Stimulated activated CD4-positive, alpha-beta T cell treated with anti-CD3 and anti-CD28 coated beads, Interleukin-2, amount 100 ng/mL, for 48 hours (primary cell): ENCODE measurements at regions not wholly inside any gene's neighbourhood (a gene's known extent, or its start where the extent isn't known, plus 50 kb on each side); places are given as distances from the start of the nearest gene placed in this dataset.
"Not testable (repeated sequence)": the region's sequence is repeated elsewhere in the genome, so short reads cannot be mapped to it uniquely, and the experiment has no call there.

Source experiments
- DNase-seq, 2 donors: peaks; one replicate each; pipeline ENCODE4 v3.0.0-alpha.2; 2020

GRCh38 chr13:26484196-26484595, 73.3 kb upstream of the WASF3 start:
- no peak for DNase-seq

- no peak for DNase-seq
Measured at GRCh38 chr13:26485288-26485687, 72.2 kb upstream of the WASF3 start.

GRCh38 chr13:26485786-26486185, 71.7 kb upstream of the WASF3 start:
- DNase-seq: no peak

- DNase-seq: no peak
Measured at GRCh38 chr13:26486550-26486949, 70.9 kb upstream of the WASF3 start.

- no peak for DNase-seq
Measured at GRCh38 chr13:26487781-26488180, 69.7 kb upstream of the WASF3 start.

- no peak for DNase-seq
Measured at GRCh38 chr13:26488236-26489003, 69.1 kb upstream of the WASF3 start.

- not testable (repeated sequence) for DNase-seq
Measured at GRCh38 chr13:26492301-26492700, 65.2 kb upstream of the WASF3 start.

GRCh38 chr13:26494571-26495195, 62.8 kb upstream of the WASF3 start:
- no peak for DNase-seq

- DNase-seq: no peak
Measured at GRCh38 chr13:26495750-26496149, 61.7 kb upstream of the WASF3 start.

GRCh38 chr13:26497968-26498511, 59.4 kb upstream of the WASF3 start:
- no peak for DNase-seq

GRCh38 chr13:26498656-26499601, 58.6 kb upstream of the WASF3 start:
- DNase-seq: no peak

GRCh38 chr13:26500618-26501320, 56.7 kb upstream of the WASF3 start:
- DNase-seq: no peak

GRCh38 chr13:26501641-26502040, 55.8 kb upstream of the WASF3 start:
- no peak for DNase-seq

GRCh38 chr13:26502826-26503225, 54.7 kb upstream of the WASF3 start:
- peak; percentile 24 to 29 for DNase-seq

GRCh38 chr13:26503826-26504594, 53.5 kb upstream of the WASF3 start:
- DNase-seq: no peak
